ENCODE measurements at regions not wholly inside any gene's neighbourhood (a gene's known extent, or its start where the extent isn't known, plus 50 kb on each side); places are given as distances from the start of the nearest gene placed in this dataset.

DNA sequence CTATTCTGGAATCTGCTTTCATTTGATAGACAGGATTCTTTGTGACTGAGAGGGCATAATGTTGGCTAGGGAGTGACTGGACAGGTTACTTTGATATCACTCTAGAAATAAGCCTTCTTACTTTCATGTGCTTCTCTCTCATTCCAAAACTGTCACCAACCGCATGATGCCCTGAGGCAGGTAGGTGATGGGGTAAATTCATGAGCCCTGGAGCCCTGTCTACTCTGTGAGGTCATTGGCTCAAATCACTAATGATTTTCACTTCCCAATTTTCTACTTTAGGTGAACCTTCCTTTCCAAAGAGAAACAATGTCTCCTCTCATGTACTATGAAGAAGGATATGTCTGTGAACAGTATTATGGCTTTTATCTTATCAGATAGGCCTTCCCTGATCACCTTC lies 596.7 kb downstream of the TUSC7 start:
- POLR2A ChIA-PET: no interaction called here
- WGBS (ENCODE audit: insufficient coverage, low coverage, missing lambda C conversion rate): 0% methylated on average over 1 of the region's 1 CpG
- no TSS peak for BruUV-seq (replicated peaks)

DNA sequence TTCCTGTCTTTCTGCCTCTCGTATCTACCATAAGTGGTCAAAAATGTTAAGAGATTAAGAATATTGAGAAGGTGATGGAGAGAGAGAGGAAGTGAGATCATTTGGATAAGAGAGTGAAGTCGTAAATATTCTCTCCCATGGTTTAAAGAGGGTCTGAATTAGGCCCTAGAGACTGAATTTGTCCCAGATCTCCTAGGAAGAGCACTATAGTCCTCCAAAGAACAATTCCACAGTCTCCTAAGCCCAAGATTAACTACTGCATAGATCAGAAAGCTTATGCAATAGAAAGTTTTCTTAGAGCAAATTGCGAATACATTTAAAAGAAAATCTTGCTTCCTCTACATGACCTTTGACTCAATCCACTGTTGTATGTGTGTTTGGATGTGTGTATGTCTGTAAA lies 598.8 kb downstream of the TUSC7 start:
- 0% methylated on average over 3 of the region's 3 CpGs for WGBS (ENCODE audit: insufficient coverage, low coverage, missing lambda C conversion rate)
- Histone ChIP-seq H3K9ac (ENCODE audit: insufficient read depth in 1 of 2, low read depth in 2 of 2, low read length in 2 of 2) (no peak overlapping the region), H2AFZ (ENCODE audit: low read depth, low read length) (no peak overlapping the region), H3K4me2 (ENCODE audit: insufficient read depth, low read length) (no peak overlapping the region), H3K9me3 (replicated peaks; ENCODE audit: control insufficient read depth, insufficient read depth, low read depth, low read length) (no peaks in the 10 kb centered on the region), H3K27me3 (ENCODE audit: control insufficient read depth in 2 of 2, insufficient read depth in 2 of 2, low read length in 2 of 2) (no peaks in the 10 kb centered on the region), H3K27ac (ENCODE audit: extremely low read depth, low read depth, low read length) (no peak overlapping the region), H3K9me1 (ENCODE audit: control insufficient read depth, insufficient read depth, low read length) (no peaks in the 10 kb centered on the region), H3K4me3 (no peak overlapping the region), H3K79me2 (ENCODE audit: control insufficient read depth, insufficient read depth, low read length) (no peaks in the 10 kb centered on the region), H4K20me1 (replicated peaks; ENCODE audit: control insufficient read depth, insufficient read depth, low read length) (no peaks in the 10 kb centered on the region), H3K36me3 (ENCODE audit: control insufficient read depth, insufficient read depth, low read length) (no peaks in the 10 kb centered on the region), H3K4me1 (replicated peaks in 1 of 2; ENCODE audit: control insufficient read depth in 2 of 2, insufficient read depth in 2 of 2, low read length in 2 of 2) (no peaks in the 10 kb centered on the region)
- ChIA-PET CTCF (ENCODE audit: low intra/inter-chr PET ratio) (no interaction called here), POLR2A (no interaction called here)
- ATAC-seq (no peak), FAIRE-seq (no peak), DNase-seq (ENCODE audit: extremely low read depth in 1 of 4, low spot score in 3 of 4) (no peak)
- intact Hi-C loops (cut with micrococcal nuclease): no loop called here
- BruUV-seq (replicated peaks): no TSS peak
- in situ Hi-C loops (cut with MboI): no loop called here
- no peak for TF ChIP-seq GTF2A2 (tag; IDR thresholded peaks at IDR 0.05)
- no peak for TF ChIP-seq ZNF830 (CRISPR knock-in tag; IDR thresholded peaks at IDR 0.05)
- no peak for TF ChIP-seq NFIX (CRISPR knock-in tag; IDR thresholded peaks at IDR 0.05; ENCODE audit: low read depth)
- TF ChIP-seq, protein P1, sequence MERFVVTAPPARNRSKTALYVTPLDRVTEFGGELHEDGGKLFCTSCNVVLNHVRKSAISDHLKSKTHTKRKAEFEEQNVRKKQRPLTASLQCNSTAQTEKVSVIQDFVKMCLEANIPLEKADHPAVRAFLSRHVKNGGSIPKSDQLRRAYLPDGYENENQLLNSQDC (CRISPR knock-in tag; IDR thresholded peaks at IDR 0.05): no peak
- TF ChIP-seq, protein P2, sequence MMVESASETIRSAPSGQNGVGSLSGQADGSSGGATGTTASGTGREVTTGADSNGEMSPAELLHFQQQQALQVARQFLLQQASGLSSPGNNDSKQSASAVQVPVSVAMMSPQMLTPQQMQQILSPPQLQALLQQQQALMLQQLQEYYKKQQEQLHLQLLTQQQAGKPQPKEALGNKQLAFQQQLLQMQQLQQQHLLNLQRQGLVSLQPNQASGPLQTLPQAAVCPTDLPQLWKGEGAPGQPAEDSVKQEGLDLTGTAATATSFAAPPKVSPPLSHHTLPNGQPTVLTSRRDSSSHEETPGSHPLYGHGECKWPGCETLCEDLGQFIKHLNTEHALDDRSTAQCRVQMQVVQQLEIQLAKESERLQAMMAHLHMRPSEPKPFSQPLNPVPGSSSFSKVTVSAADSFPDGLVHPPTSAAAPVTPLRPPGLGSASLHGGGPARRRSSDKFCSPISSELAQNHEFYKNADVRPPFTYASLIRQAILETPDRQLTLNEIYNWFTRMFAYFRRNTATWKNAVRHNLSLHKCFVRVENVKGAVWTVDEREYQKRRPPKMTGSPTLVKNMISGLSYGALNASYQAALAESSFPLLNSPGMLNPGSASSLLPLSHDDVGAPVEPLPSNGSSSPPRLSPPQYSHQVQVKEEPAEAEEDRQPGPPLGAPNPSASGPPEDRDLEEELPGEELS (CRISPR knock-in tag; IDR thresholded peaks at IDR 0.05; ENCODE audit: borderline replicate concordance): no peak
- no peak for TF ChIP-seq ZC3H8 (IDR thresholded peaks at IDR 0.05)
- TF ChIP-seq HNRNPK (IDR thresholded peaks at IDR 0.05; ENCODE audit: low read depth, low read length, poor library complexity, severe bottlenecking): no peak
- no peak for TF ChIP-seq ZNF764 (CRISPR knock-in tag; IDR thresholded peaks at IDR 0.05; ENCODE audit: low read depth)
- TF ChIP-seq HDGF (IDR thresholded peaks at IDR 0.05): no peak
- no peak for TF ChIP-seq ZNF174 (CRISPR knock-in tag; IDR thresholded peaks at IDR 0.05)
- TF ChIP-seq CHD2 (IDR thresholded peaks at IDR 0.05; ENCODE audit: low read depth, low read length): no peak
- TF ChIP-seq BCL6 (CRISPR knock-in tag; IDR thresholded peaks at IDR 0.05): no peak
- TF ChIP-seq, protein P3, sequence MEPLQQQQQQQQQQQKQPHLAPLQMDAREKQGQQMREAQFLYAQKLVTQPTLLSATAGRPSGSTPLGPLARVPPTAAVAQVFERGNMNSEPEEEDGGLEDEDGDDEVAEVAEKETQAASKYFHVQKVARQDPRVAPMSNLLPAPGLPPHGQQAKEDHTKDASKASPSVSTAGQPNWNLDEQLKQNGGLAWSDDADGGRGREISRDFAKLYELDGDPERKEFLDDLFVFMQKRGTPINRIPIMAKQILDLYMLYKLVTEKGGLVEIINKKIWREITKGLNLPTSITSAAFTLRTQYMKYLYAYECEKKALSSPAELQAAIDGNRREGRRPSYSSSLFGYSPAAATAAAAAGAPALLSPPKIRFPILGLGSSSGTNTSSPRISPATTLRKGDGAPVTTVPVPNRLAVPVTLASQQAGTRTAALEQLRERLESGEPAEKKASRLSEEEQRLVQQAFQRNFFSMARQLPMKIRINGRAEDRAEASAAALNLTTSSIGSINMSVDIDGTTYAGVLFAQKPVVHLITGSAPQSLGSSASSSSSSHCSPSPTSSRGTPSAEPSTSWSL (CRISPR knock-in tag; IDR thresholded peaks at IDR 0.05; ENCODE audit: borderline replicate concordance): no peak

More for the DNA sequence above, 596.7 kb downstream of the TUSC7 start:
- intact Hi-C loops (cut with micrococcal nuclease): no loop called here
- FAIRE-seq (no peak), DNase-seq (ENCODE audit: extremely low read depth in 1 of 4, low spot score in 3 of 4) (no peak), ATAC-seq (no peak)
- CTCF ChIA-PET (ENCODE audit: low intra/inter-chr PET ratio): no interaction called here
- Histone ChIP-seq H3K9ac (ENCODE audit: insufficient read depth in 1 of 2, low read depth in 2 of 2, low read length in 2 of 2) (no peak overlapping the region), H3K9me3 (replicated peaks; ENCODE audit: control insufficient read depth, insufficient read depth, low read depth, low read length) (no peaks in the 10 kb centered on the region), H3K4me2 (ENCODE audit: insufficient read depth, low read length) (no peak overlapping the region), H3K4me1 (replicated peaks in 1 of 2; ENCODE audit: control insufficient read depth in 2 of 2, insufficient read depth in 2 of 2, low read length in 2 of 2) (no peaks in the 10 kb centered on the region), H3K27ac (ENCODE audit: extremely low read depth, low read depth, low read length) (no peak overlapping the region), H3K27me3 (ENCODE audit: control insufficient read depth in 2 of 2, insufficient read depth in 2 of 2, low read length in 2 of 2) (no peaks in the 10 kb centered on the region), H3K9me1 (ENCODE audit: control insufficient read depth, insufficient read depth, low read length) (no peaks in the 10 kb centered on the region), H2AFZ (ENCODE audit: low read depth, low read length) (no peak overlapping the region), H3K79me2 (ENCODE audit: control insufficient read depth, insufficient read depth, low read length) (no peaks in the 10 kb centered on the region), H3K4me3 (no peak overlapping the region), H4K20me1 (replicated peaks; ENCODE audit: control insufficient read depth, insufficient read depth, low read length) (no peaks in the 10 kb centered on the region), H3K36me3 (ENCODE audit: control insufficient read depth, insufficient read depth, low read length) (no peaks in the 10 kb centered on the region)
- TF ChIP-seq MXI1 (IDR thresholded peaks at IDR 0.05; ENCODE audit: low read depth, low read length) (no peak), RFX5 (IDR thresholded peaks at IDR 0.05; ENCODE audit: low read depth, low read length) (no peak), SP2 (IDR thresholded peaks at IDR 0.05; ENCODE audit: extremely low read depth, low read depth, low read length, poor library complexity, severe bottlenecking) (no peak), HMG20A (CRISPR knock-in tag; conservative IDR thresholded peaks at IDR 0.05) (no peak), HDAC2 (IDR thresholded peaks at IDR 0.05) (no peak), ZNF263 (CRISPR knock-in tag; IDR thresholded peaks at IDR 0.05; ENCODE audit: borderline replicate concordance) (no peak), HMGN3 (IDR thresholded peaks at IDR 0.05; ENCODE audit: borderline replicate concordance, extremely low read depth, insufficient read length, low read depth, low read length) (no peak), EGR1 (conservative IDR thresholded peaks at IDR 0.05) (no peak)
- in situ Hi-C loops (cut with MboI): no loop called here

Measured in K562 (cell line).